ENCODE measurements at regions not wholly inside any gene's neighbourhood (a gene's known extent, or its start where the extent isn't known, plus 50 kb on each side); places are given as distances from the start of the nearest gene placed in this dataset.
"Not testable (repeated sequence)": the region's sequence is repeated elsewhere in the genome, so short reads cannot be mapped to it uniquely, and the experiment has no call there.

GRCh38 chr12:60587664-60588063 lies 991.8 kb downstream of the SLC16A7 start:
- not testable (repeated sequence) for TF ChIP-seq CTCF, EZH2, EZH2phosphoT487 (IDR thresholded peaks at IDR 0.05)
